K562 (cell line): ENCODE measurements at regions not wholly inside any gene's neighbourhood (a gene's known extent, or its start where the extent isn't known, plus 50 kb on each side); places are given as distances from the start of the nearest gene placed in this dataset.

Experiments used
- ATAC-seq: fragments of 200-7000 bp; cut with Tn5 transposase; 3 replicates; pipeline ENCODE4 v1.9.1; 2020; ENCODE audit warnings: moderate library complexity
- BruUV-seq: library from RNA; stranded (reverse); fragments of 400-500 nt; replicated peaks from 2 replicates; lab custom pipeline; 2021; lab: Mats Ljungman, UMichigan
- CTCF ChIA-PET: fragments of 300-600 bp; formaldehyde crosslinking; extraction: SDS; loops from one replicate; lab custom pipeline; 2021; ENCODE audit warnings: low intra/inter-chr PET ratio; lab: Yijun Ruan, JAX
- POLR2A ChIA-PET: fragments of 300-600, 350-650 bp; sonication (Branson Sonifier 250); formaldehyde crosslinking; extraction: SDS; loops from one replicate; lab custom pipeline; 2021; ENCODE audit warnings: antibody characterized with exemption, inconsistent platforms; lab: Yijun Ruan, JAX
- DNase-seq, 4 experiments: peaks; one replicate each; pipeline versions ENCODE4 v3.0.0 to v3.0.0-alpha.2; 2011 to 2018; ENCODE audit warnings: low spot score in 3 of 4, mixed read lengths in 3 of 4; ENCODE audit errors: extremely low read depth in 1 of 4
- FAIRE-seq: peaks from 2 replicates; lab custom pipeline; 2011; peaks lifted over from hg19 to GRCh38; lab: Jason Lieb, UNC
- H2AFZ ChIP-seq: 2 replicates; pipeline ENCODE4 v1.6.0; 2011; ENCODE audit warnings: low read depth, low read length, control low read depth, inconsistent platforms
- H3K27ac ChIP-seq: fragments of 200-600 bp; 3 replicates; pipeline ENCODE4 v1.8.0; 2011; ENCODE audit warnings: low read depth, mild to moderate bottlenecking, control low read depth, inconsistent platforms, low read length, moderate library complexity, mixed read lengths; ENCODE audit errors: extremely low read depth
- H3K27me3 ChIP-seq, 2 experiments: fragments of 300-600 bp in 1 of 2; 2 replicates in 1 of 2; 3 replicates in 1 of 2; pipeline versions ENCODE4 v1.6.0 to v1.8.0; 2011; ENCODE audit warnings: inconsistent platforms in 2 of 2, low read length in 2 of 2, mild to moderate bottlenecking in 1 of 2, mixed read lengths in 1 of 2, moderate library complexity in 1 of 2; ENCODE audit not compliant: control insufficient read depth in 2 of 2, insufficient read depth in 2 of 2
- H3K36me3 ChIP-seq: fragments of 300-600 bp; 3 replicates; pipeline ENCODE4 v1.8.0; 2011; ENCODE audit warnings: mild to moderate bottlenecking, low read length, inconsistent platforms; ENCODE audit not compliant: control insufficient read depth, insufficient read depth
- H3K4me1 ChIP-seq, 2 experiments: fragments of 200-600 bp in 1 of 2; replicated peaks in 1 of 2; 2 replicates in 1 of 2; 3 replicates in 1 of 2; pipeline versions ENCODE4 v1.5.1 to v1.8.0; 2011; ENCODE audit warnings: inconsistent platforms in 2 of 2, low read length in 2 of 2, mild to moderate bottlenecking in 1 of 2, mixed read lengths in 1 of 2, moderate library complexity in 1 of 2; ENCODE audit not compliant: control insufficient read depth in 2 of 2, insufficient read depth in 2 of 2
- H3K4me2 ChIP-seq: 2 replicates; pipeline ENCODE4 v1.6.1; 2011; ENCODE audit warnings: low read length, control low read depth, inconsistent platforms, mixed read lengths; ENCODE audit not compliant: insufficient read depth
- H3K4me3 ChIP-seq: fragments of 200-600 bp; sonication (generic), shearing (Covaris generic); 2 replicates; pipeline ENCODE4 v1.5.1; 2016; ENCODE audit warnings: control low read depth, inconsistent platforms
- H3K79me2 ChIP-seq: fragments of 200-600 bp; 3 replicates; pipeline ENCODE4 v1.8.0; 2011; ENCODE audit warnings: low read length, inconsistent platforms; ENCODE audit not compliant: control insufficient read depth, insufficient read depth
- H3K9ac ChIP-seq, 2 experiments: 2 replicates each; pipeline versions ENCODE4 v1.6.0 to v1.6.1; 2011; ENCODE audit warnings: low read depth in 2 of 2, low read length in 2 of 2, control low read depth in 1 of 2, inconsistent platforms in 1 of 2, mild to moderate bottlenecking in 1 of 2, mixed read lengths in 1 of 2; ENCODE audit not compliant: insufficient read depth in 1 of 2
- H3K9me1 ChIP-seq: one replicate; pipeline ENCODE4 v1.6.0; 2011; ENCODE audit warnings: inconsistent platforms, mild to moderate bottlenecking, low read length, moderate library complexity; ENCODE audit not compliant: control insufficient read depth, insufficient read depth
- H3K9me3 ChIP-seq: replicated peaks from 2 replicates; pipeline ENCODE4 v1.5.1; 2011; ENCODE audit warnings: low read depth, low read length, inconsistent platforms; ENCODE audit not compliant: control insufficient read depth, insufficient read depth
- H4K20me1 ChIP-seq: replicated peaks from 2 replicates; pipeline ENCODE4 v1.6.1; 2011; ENCODE audit warnings: low read length, inconsistent platforms, mixed read lengths; ENCODE audit not compliant: control insufficient read depth, insufficient read depth
- ELF2 ChIP-seq: fragments of 250-450 bp; sonication (Bioruptor Pico); IDR thresholded peaks from 2 replicates; pipeline ENCODE4 v1.5.0; 2021; ENCODE audit warnings: mild to moderate bottlenecking
- TGIF2 ChIP-seq: sonication (generic); formaldehyde crosslinking; IDR thresholded peaks from 2 replicates; pipeline ENCODE4 v1.8.1; 2022; ENCODE audit warnings: mild to moderate bottlenecking, missing genetic modification reagents, moderate library complexity
- ZNF224 ChIP-seq: sonication (generic); formaldehyde crosslinking; IDR thresholded peaks from 2 replicates; pipeline ENCODE4 v1.8.0; 2022; ENCODE audit warnings: mild to moderate bottlenecking, missing genetic modification reagents
- WGBS: fragments of 100-300 bp; shearing (Covaris generic); methylation state at CpG from one replicate; pipeline ENCODE4 v1.1.6; 2016; ENCODE audit warnings: low coverage, mixed read lengths; ENCODE audit not compliant: insufficient coverage; ENCODE audit errors: missing lambda C conversion rate; 5-methylcytosine and 5-hydroxymethylcytosine counted together
- in situ Hi-C: fragments of 300-500 bp; cut with MboI; formaldehyde crosslinking; loops from 4 replicates; pipeline ENCODE4 v1.15.0; 2018; ENCODE audit warnings: inconsistent platforms, mixed read lengths
- intact Hi-C: fragments of 100-400 bp; cut with micrococcal nuclease; formaldehyde crosslinking; loops from 2 replicates; pipeline ENCODE4 v1.14.2; 2022
- TF ChIP-seq, protein P1 (sequence below): fragments of 250-450 bp; sonication (Bioruptor Pico); IDR thresholded peaks from 2 replicates; pipeline ENCODE4 v1.9.0; 2021; ENCODE audit warnings: mild to moderate bottlenecking, inconsistent platforms
- TF ChIP-seq, protein P2 (sequence below): sonication (generic); formaldehyde crosslinking; IDR thresholded peaks from 2 replicates; pipeline ENCODE4 v1.8.1; 2023; ENCODE audit warnings: mild to moderate bottlenecking, missing genetic modification reagents

GRCh38 chr15:85880501-85881190 is 85.9 kb upstream of the KLHL25 start (continued):
- TF ChIP-seq, protein P1, sequence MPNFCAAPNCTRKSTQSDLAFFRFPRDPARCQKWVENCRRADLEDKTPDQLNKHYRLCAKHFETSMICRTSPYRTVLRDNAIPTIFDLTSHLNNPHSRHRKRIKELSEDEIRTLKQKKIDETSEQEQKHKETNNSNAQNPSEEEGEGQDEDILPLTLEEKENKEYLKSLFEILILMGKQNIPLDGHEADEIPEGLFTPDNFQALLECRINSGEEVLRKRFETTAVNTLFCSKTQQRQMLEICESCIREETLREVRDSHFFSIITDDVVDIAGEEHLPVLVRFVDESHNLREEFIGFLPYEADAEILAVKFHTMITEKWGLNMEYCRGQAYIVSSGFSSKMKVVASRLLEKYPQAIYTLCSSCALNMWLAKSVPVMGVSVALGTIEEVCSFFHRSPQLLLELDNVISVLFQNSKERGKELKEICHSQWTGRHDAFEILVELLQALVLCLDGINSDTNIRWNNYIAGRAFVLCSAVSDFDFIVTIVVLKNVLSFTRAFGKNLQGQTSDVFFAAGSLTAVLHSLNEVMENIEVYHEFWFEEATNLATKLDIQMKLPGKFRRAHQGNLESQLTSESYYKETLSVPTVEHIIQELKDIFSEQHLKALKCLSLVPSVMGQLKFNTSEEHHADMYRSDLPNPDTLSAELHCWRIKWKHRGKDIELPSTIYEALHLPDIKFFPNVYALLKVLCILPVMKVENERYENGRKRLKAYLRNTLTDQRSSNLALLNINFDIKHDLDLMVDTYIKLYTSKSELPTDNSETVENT (CRISPR knock-in tag): no peak
- TF ChIP-seq, protein P2, sequence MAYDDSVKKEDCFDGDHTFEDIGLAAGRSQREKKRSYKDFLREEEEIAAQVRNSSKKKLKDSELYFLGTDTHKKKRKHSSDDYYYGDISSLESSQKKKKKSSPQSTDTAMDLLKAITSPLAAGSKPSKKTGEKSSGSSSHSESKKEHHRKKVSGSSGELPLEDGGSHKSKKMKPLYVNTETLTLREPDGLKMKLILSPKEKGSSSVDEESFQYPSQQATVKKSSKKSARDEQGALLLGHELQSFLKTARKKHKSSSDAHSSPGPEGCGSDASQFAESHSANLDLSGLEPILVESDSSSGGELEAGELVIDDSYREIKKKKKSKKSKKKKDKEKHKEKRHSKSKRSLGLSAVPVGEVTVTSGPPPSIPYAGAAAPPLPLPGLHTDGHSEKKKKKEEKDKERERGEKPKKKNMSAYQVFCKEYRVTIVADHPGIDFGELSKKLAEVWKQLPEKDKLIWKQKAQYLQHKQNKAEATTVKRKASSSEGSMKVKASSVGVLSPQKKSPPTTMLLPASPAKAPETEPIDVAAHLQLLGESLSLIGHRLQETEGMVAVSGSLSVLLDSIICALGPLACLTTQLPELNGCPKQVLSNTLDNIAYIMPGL (CRISPR knock-in tag): no peak
- TF ChIP-seq ZNF224 (CRISPR knock-in tag): no peak
- TF ChIP-seq TGIF2 (CRISPR knock-in tag): no peak

DNA sequence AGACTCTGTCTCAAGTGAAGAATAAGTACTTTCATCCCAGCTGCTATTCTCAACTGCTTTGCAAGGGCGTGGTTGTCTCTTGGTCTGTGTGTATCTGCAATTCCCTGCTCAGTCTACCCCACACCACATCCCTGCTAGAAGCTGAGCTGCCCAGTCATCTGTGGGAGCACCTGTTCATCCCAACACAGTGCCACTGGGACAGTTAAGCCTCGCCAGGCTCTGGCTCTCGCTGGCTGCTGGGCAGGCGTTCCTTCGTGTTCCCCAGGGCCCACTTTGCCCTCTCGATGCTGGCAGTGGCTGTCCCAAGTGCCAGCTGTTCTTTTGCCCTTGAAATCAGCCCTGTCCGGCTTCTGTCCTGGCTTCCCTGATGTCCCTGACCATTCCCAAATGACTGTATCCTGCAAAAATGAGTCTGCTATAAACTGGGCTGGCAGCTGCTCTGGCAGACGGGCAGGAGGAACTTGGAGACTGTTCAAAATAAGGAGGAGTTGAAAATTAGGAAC is 91.6 kb upstream of the KLHL25 start:
- Histone ChIP-seq H3K4me3 (no peak overlapping the region), H3K4me2 (no peak overlapping the region), H3K79me2 (no peaks in the 10 kb centered on the region), H3K4me1 (no peaks in the 10 kb centered on the region), H3K36me3 (no peaks in the 10 kb centered on the region), H3K9ac (no peak overlapping the region), H3K9me1 (no peaks in the 10 kb centered on the region), H3K9me3 (no peaks in the 10 kb centered on the region), H3K27me3 (no peaks in the 10 kb centered on the region), H4K20me1 (no peaks in the 10 kb centered on the region), H2AFZ (no peak overlapping the region), H3K27ac (no peak overlapping the region)
- ATAC-seq (no peak), DNase-seq (no peak), FAIRE-seq (no peak)
- ChIA-PET POLR2A (no interaction called here), CTCF (no interaction called here)
- 0% methylated on average over 8 of the region's 8 CpGs for WGBS
- intact Hi-C loops (no loop called here), in situ Hi-C loops (no loop called here)
- no peak for TF ChIP-seq ELF2
- no TSS peak for BruUV-seq
